Sigmoid colon (tissue), 4 donors: ENCODE measurements at regions not wholly inside any gene's neighbourhood (a gene's known extent, or its start where the extent isn't known, plus 50 kb on each side); places are given as distances from the start of the nearest gene placed in this dataset.

ENCODE experiments used
- CTCF ChIP-seq, 4 experiments: fragments of 450-650 bp in 3 of 4; fragments of 200-600 bp in 1 of 4; IDR thresholded peaks; one replicate each; pipeline ENCODE4 v1.5.1; 2016 to 2019; ENCODE audit warnings: antibody characterized with exemption in 4 of 4, mild to moderate bottlenecking in 3 of 4, moderate library complexity in 2 of 4
- POLR2AphosphoS5 ChIP-seq, 4 donors: sonication (generic); formaldehyde crosslinking; IDR thresholded peaks; one replicate each; pipeline ENCODE4 v1.6.1; 2017; ENCODE audit warnings: antibody characterized with exemption in 4 of 4

GRCh38 chr3:67288466-67289106, 290.5 kb downstream of the KBTBD8 start:
- TF ChIP-seq CTCF (IDR thresholded peaks at IDR 0.05): no peak
- no peak for TF ChIP-seq POLR2AphosphoS5 (IDR thresholded peaks at IDR 0.05)
